NCI-H460 (cell line): ENCODE measurements at regions not wholly inside any gene's neighbourhood (a gene's known extent, or its start where the extent isn't known, plus 50 kb on each side); places are given as distances from the start of the nearest gene placed in this dataset.

Experiments used
- DNase-seq: peaks from one replicate; pipeline ENCODE4 v3.0.0-alpha.2; 2016; ENCODE audit warnings: low read depth; ENCODE audit errors: extremely low read depth

DNA sequence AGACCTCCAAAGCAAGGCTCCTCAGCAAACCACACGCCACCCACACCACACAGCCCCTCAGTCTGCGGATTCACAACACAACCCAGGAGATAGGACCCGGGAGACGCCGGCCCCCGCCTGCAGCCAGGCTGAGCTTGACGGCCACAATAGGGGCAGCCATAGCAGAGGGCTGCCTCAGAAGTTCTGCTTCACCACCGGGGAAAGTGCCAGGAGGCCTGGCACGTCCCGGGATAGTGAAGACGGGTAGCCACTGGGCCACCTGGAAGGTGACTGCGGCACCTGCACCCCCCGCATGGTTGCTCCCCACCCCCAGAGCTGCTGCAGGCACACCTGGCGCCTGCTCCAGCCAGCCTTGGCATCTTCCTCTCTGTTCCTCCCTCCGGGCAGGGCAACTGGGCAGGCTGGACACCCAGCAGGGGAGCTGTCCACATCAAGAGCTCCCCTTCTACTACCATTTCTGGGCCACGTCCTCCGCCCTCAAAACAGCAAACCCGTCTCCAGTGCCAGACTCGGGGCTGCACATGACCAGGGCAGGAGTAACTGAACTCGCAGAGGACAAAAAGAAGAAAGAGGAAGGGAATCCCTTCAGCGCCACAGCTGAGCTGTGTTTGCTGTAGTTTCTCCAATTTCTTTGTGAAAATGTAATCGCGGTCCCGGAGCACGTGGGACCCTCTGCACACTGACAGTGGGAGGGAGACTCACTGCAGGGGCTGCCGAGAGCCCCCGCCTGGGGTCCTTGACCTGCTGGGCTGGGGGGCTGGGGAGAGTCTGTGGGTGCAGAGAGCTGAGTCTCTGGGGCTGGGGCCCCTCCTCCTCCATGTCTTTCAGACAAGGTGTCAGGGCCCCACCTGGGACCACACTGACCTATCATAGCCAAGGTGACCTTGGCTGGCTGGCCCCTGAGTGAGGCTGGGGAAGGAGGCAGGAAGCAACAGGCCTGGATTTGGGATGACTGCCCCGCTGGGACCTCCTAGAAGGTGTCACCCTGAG is 74.2 kb upstream of the C14orf180 start:
- no peak for DNase-seq

DNA sequence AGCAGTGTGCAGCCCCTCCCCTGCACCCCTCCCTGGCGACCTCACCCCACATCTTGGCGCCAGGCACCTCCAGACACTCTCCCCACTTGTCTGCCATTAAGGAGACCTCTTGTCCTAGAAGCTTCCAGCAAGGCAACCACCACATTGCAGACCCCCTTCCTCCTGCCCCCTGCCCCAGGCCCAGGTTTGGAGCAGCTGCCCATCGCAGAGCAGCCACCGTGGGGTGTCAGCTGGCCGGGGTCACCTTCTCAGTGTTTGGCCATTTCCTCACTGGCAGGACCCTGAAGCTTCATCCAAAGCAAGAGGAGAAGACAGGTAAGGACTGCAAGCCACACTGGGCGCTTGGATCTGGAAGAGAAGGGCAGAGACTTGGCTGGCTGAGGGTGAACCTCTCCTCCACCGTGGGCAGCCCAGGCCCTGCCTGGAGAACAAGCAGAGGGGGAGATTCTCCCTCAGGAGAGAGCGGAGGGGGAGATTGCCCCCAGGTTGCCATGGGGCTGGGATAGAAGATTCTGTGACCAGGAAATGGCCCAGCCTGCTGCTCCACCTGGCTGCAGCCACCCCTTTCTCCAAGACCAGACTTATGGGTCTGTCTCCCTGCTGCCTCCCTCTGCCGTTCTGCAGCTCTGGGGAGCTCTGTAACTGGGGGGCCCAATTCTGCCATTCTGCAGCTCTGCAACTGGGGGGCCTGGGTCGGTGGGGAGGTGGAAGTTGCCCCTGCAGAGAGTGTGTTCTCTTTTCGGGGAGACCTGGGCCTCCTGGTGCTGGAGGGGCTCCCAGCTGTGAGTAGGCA is 72.9 kb upstream of the C14orf180 start:
- DNase-seq = no peak

DNA sequence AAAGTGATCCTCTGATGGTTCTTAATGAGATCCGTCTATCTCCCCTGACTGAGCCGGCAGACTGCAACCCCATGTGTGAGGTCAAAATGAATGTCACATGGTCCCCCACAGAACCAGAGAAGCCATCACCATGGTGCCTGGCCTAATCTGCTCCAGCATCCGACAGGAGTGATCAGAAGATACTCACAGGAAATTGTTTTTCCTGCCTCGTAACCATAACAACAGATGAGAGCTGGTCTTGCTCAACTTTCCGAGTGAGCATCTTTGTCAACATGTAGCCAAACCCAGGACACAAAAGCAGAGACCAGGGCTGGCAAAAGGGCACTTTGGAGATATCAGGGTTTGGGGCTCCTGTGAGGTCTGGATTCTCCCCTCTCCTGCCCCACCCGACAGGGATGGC is 72.1 kb upstream of the C14orf180 start:
- DNase-seq = no peak

DNA sequence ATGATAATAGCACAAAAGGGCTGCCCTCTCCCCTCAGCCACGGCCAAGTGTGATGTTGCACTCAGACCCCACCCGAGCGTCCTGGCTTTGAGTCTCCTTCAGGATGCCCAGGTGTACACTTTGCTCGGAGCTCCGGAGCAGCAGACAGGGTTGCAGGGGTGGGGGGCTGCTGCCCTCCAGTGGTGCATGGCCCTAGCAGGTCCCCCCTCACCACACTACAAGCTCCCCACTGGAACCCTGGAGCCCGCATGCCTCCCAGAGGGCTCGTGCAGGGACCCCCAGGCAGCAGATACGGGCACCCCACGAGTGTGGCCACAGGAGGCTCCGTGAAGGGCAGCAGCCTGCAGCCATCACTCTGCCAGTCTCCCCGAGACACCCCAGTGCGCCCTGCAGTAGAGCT is 69.9 kb upstream of the C14orf180 start:
- DNase-seq = no peak

DNA sequence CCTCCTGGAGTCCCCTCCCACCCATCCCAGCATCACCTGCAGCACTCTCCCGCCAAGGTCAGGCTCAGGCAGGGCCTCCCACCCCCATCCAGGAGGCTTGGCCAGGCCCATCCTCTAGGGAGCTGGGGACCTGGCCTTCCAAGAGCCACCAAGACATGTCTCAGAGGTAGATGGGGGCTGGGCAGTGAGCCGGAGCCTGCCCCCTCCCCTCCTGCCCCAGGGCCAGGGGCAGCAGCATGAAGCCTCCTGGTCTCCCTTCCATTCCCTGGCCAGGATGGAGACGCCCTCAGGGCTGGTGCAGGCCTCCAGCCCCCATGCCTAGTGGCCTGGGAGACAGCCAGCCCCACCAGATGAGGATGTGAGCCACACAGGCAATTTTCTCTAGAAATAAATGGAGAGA is 69.3 kb upstream of the C14orf180 start:
- no peak for DNase-seq

DNA sequence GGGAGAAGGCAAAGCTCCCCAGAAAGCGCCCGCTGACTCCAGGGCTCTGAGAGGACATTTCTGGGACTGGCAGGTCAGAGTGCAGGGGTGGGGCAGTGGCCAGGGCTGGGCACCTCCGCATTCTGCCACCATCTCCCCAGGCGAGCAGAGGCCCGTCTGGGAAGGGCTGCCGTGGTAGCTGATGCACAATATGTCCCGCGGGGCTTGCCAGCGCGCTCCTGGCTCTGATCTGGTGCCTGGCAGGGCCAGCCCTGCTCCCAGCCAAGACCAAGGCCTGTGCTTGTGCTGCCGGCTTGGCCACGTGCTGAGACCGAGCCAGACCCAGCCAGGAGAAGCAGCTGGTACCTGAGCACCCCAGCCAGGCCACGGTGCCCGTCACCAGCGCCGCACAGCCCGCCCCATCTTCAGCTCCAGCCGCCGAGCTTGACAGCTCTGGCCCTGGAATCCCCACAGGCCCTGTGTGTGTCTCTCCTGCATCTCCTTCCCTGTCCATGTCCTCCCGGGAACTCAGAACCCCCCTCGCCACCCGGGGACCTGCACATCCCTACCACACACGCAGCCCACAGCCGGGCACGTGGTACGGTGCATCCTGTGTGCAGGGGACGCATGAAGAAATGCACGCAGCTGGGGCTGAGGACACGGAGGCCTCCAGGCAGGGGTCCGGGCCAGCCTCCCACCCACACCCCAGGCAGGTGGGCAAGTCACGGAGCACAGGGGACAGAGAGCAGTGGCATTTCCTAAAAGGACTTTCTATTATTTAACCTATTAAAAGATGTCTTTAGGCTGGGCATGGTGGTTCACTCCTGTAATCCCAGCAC is 68.6 kb upstream of the C14orf180 start:
- DNase-seq = no peak

DNA sequence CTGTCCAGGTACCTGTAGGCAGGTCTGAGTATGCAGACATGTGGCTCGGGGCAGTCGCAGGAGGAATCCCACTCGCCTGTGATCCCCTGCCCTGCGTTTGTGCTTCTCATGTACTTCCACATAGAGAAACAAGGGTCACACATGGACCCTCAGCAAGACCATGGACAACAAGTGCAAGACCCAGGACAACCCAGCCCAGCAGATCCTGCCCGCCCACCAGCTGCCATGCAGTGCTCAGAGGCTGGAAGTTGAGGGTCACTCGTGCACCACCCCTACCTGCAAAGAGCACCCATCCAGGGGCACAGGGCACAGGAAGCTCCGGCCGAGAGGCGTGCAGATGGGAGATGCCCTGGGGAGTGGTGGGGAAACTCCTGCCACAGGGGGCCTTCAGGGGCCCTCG is 67.5 kb upstream of the C14orf180 start:
- DNase-seq = no peak

DNA sequence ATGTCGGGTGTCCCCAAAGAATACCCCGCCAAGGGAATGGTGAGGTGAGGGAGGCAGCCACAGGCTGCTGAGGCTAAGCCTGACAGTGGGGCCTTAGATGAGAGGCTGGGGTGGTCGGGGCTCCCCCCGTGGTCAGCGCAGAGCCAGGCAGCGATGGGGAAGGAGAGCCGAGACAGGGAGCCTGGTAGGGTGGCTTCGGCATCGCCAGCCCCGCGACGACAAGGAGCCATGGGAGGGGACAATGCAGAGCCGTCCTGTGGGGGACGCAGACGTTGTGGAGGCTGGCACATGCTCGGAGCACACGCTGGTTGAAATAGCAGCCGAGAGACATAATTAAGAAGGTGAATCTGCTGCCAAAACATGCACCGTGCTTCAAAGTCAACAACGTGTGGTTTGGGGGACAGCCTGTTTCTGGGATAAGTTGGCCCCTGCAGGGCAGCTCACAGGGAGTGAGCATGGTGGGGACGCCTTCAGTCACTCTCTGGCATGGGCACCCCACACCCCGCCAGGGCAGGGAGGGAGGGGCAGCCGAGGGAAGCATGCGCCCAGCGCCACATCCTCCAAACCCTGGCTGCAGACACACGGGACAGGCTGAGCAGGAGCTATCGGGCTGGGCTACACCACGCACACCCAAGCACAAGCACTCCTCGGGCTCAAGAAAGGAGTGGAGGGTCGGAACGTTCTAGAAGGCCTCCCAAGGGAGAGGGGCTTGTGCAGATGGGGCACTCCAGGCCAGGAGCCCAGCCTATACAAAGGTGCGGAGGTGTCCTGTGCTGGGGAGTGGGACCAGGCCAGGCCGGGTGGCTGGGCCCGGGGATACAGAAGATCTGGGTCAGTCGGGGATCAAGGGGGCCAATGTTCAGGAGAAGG is 66.6 kb upstream of the C14orf180 start:
- no peak for DNase-seq

DNA sequence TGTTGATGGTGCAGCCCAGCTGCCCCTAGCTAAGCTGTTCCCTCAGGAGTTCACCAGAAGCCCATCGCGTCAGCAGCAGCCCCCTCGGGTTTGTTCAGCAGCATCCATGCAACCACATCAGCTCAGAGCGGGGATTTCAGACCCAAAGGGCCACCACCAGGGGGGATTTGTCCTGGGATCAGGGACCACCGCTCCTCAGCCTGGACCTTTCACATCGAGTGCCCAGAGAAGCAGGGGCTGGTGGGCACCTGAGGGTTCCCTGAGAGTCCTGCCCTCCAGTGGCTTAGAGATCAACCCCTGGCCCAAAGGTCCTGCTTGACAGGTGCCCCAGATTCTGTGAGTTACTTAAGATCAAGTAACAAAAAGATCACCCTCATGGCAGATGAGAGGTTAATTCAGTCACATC is 65.9 kb upstream of the C14orf180 start:
- DNase-seq = no peak

DNA sequence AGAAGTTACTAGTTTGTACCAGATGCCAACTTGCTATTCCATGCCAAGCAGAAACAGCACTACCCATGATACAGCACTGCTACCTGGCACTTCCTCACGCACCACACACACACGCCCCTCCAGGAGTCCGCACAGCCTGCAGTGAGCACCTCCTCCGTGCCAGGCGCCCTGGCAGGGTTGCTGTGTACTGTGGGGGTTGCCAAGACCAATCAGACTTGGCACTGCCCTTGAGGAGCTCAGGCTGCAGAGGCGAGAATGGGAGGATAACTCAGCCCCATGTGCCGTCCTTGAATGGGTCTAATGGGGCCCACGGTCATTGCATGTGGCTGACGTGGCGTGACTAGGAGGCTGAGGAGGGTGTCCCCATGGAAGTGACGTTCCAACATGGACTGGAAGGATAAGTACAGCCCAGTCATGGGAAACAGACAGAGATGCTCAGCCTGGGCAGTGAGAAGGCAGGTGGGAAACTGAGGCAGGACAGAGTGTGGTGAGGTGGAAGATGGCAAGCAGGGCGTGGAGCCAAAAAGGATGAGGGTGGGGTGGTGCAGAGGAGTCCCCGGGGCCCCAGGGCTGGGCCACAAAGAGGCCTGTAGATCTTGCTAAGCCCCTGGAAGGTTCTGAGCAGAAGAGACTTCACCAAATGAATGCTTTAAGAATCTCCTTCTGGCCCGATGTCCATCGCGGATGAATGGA is 65.3 kb upstream of the C14orf180 start:
- DNase-seq = no peak

DNA sequence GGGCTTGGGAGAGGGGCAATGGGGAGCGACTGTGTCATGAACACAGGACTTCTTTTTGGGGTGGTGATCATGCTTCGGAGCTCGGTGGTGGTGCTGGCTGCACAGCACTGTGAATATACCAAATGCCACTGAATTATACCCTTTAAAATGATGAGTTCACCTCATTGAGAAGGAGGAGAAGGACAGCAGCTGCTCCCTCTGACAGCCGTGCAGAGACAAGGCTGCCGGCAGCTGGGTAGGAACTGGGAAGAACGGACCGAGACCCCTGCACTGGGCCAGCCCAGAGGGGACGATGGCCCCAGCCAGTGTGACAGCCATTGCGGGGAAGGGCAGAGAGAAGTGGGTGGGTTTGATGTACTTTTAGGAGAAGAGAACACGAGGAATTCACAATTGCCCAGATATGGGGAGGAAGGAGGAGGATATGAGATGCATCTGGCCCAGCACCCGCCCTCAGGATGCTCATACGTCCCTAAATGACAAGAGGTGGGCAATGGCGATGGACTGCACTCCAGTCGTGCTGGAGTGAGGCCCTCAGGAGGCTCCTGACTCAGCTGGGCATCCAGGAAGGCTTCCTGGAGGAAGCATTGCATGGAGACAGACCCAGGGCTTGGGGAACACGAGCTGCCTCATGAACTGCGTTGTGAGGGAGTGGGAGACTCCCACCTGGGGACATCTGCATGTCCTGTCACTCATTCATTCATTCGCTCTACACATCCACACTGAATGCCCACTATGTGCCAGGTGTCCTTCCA is 64.3 kb upstream of the C14orf180 start:
- DNase-seq = no peak

DNA sequence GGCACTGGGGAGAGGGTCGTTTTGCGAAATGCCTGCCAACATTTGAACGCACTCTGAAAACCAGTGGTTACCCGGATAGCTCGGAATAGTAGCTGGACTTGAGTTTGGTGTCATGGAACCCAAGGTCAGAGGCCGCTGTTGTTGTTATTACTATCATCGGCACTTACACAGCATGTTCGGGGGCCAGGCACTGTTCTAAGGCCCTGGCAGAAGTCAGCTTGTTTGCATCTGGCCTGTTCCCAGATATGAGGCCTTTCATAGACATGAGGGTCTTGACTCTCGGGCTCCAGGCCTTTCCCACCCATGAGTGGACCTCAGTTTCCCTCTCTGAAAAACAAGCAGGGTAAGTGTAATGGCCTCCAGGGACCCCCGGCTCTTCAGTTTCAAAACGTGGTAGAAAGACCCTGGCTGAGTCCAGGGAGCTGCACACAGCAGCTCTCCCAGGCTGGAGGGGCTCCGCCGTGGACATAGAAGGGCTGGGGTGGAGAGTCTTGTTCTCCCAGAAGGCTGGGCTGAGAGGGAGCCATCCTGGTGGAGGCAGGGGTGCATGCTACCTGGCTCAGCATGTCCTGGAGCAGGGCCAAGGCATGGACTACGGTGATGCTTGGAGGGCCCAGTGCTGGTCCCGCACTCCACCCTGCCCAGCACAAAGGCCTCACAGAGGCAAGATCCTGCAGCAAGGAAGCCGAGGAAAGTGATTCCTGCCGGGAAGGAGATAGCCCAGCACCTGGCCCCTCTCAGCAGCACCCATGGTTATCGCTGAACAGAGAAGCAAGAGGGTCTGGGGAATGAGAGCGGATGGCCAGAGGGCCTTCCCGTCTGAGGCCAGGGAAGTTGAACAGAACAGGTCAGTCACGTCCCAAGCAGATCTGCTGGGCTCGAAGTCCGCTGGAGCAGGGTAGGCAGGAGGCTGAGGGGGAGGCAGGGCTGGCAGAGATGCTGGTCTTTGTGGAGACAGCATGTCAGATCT is 63.5 kb upstream of the C14orf180 start:
- DNase-seq = no peak

DNA sequence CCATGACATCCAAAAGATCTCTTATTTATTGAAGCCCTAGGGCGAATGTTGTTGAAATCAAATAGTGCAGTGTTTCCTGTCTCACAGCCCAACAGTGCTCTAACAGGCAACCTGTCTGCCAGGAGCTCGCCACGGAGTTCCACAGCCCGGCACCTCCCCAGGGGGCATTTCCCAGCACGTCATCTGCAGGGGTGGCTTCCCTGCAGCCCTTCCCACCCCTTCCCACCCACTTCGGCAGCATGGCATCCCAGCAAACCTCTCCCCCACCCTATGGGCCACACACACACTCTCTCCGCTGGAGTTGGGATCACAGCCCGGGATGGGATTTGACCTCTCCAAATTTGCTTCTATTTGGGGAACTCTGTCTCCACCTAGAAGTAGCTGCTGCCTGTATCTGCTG is 62.7 kb upstream of the C14orf180 start:
- DNase-seq = no peak

DNA sequence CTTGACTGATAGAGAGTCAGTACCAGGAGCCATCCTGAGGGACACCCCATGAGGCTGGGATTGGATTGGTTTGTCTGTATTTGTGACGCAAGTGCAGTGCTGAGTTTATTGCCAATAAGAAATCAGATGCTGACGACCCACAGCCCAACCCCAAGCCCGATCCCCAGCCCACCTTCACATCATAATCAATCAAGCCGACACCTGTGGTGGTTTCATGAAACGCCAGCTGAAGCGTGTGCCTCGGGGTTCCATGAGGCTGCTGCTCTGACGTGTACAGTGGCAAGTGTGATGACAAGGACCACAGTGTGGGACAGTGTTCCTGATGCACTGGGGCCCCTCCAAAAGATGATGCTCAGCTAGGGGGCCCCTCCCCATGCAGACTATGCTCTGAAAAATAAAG is 62.1 kb upstream of the C14orf180 start:
- no peak for DNase-seq

DNA sequence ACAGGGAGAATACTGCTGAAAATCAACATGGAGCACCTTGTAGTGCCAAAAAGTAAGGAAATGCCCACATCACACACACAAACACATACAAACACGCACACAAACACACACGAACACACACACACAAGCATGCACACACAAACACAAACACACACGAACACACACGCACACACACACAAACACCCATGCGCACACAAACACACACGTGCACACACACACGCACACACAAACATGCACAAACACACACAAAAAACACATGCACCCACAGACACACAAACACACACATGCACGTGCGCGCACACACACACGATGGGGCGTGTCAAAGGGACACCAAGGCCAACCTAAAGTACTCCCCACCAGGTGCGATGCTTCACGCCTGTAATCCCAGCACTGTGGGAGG is 61.7 kb upstream of the C14orf180 start:
- no peak for DNase-seq

DNA sequence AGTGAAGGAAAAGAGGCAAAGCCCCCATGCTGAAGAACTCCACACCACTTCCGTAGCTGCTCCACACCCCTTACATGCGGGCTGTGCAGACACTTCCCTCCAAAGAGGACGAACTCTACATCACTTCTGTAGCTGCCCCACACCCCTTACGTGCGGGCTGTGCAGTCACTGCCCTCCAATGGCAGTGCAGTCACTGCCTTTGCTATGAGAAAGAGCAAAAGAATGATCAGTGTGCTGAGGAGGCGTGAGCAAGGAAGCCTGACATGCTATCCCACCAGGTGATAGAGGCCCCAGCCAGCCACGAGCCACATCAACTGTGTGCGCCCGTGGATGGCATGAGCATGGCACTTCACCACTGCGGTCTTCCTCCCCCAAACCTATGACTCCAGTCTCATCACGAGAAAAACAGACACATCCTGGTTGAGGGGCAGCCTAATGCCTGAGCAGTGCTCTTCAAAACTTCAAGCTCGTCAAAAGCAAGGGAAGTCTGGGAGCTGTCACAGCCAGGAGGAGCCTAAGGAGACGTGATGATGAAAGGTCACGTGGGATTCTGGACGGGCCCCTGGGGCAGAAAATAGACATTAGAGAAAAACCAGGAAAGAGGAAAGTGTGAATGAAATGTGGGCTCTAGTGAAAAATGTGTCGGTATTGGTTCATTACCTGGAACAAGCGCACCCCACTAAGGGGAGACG is 60.8 kb upstream of the C14orf180 start:
- DNase-seq = no peak

DNA sequence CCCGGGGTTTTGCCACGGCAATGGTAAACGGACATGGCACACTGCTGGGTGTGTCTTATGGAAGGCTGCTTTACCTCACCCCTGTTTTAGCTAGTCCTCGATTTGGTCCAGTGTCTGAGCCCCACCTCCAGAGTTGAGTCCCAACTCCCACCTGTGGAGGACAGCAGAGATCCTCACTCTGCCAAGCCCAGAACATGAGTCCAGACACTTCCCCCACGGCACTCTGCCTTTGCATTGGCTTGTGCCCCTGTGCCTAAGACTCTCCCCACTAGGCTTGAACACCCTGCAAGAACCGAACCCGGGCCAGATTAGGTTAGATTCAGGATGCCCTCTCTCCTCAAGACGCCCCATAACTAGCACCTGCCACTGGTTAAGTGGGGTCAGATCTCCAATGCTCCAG is 59.8 kb upstream of the C14orf180 start:
- DNase-seq = no peak
